Muscle layer of colon (tissue), 2 donors: ENCODE measurements at regions not wholly inside any gene's neighbourhood (a gene's known extent, or its start where the extent isn't known, plus 50 kb on each side); places are given as distances from the start of the nearest gene placed in this dataset.

Experiments
- H3K27ac ChIP-seq: one replicate; pipeline ENCODE4 v1.7.0; 2013; ENCODE audit warnings: low read depth, mild to moderate bottlenecking, low read length, moderate library complexity
- H3K27me3 ChIP-seq, 2 donors: one replicate each; pipeline ENCODE4 v1.7.0; 2013; ENCODE audit warnings: low read length in 2 of 2, mild to moderate bottlenecking in 2 of 2; ENCODE audit not compliant: insufficient read depth in 2 of 2, control insufficient read depth in 1 of 2
- H3K36me3 ChIP-seq: one replicate; pipeline ENCODE4 v1.7.0; 2013; ENCODE audit warnings: mild to moderate bottlenecking, low read length; ENCODE audit not compliant: insufficient read depth
- H3K4me1 ChIP-seq: one replicate; pipeline ENCODE4 v1.7.0; 2013; ENCODE audit warnings: mild to moderate bottlenecking, low read length; ENCODE audit not compliant: insufficient read depth
- H3K4me3 ChIP-seq, 2 donors: one replicate each; pipeline ENCODE4 v1.7.0; 2013; ENCODE audit warnings: low read length in 2 of 2, low read depth in 1 of 2, mild to moderate bottlenecking in 1 of 2, moderate library complexity in 1 of 2
- H3K9ac ChIP-seq: one replicate; pipeline ENCODE4 v1.7.0; 2013; ENCODE audit warnings: low read length
- H3K9me3 ChIP-seq: one replicate; pipeline ENCODE4 v1.7.0; 2013; ENCODE audit warnings: mild to moderate bottlenecking, low read length
- donor health status: abdominal sarcoma.
- donor health status: Adenocarcinoma of cecum.

GRCh38 chr7:54856856-54857255 is 97.8 kb upstream of the SEC61G start:
- Histone ChIP-seq H3K4me1 (no peaks in the 10 kb centered on the region), H3K27ac (no peak overlapping the region), H3K9ac (no peak overlapping the region), H3K4me3 (no peak overlapping the region), H3K36me3 (no peaks in the 10 kb centered on the region), H3K9me3 (no peaks in the 10 kb centered on the region), H3K27me3 (no peaks in the 10 kb centered on the region)

- Histone ChIP-seq H3K4me3 (no peak overlapping the region), H3K36me3 (no peaks in the 10 kb centered on the region), H3K27me3 (no peaks in the 10 kb centered on the region), H3K27ac (no peak overlapping the region), H3K9me3 (no peaks in the 10 kb centered on the region), H3K4me1 (no peaks in the 10 kb centered on the region), H3K9ac (no peak overlapping the region)
These were observed 98.3 kb upstream of the SEC61G start for GRCh38 chr7:54857294-54857693.

GRCh38 chr7:54858008-54858692 is 99.1 kb upstream of the SEC61G start:
- Histone ChIP-seq H3K4me3 (no peak overlapping the region), H3K4me1 (no peaks in the 10 kb centered on the region), H3K27ac (no peak overlapping the region), H3K9me3 (no peaks in the 10 kb centered on the region), H3K36me3 (no peaks in the 10 kb centered on the region), H3K27me3 (no peaks in the 10 kb centered on the region), H3K9ac (no peak overlapping the region)

- Histone ChIP-seq H3K4me1 (no peaks in the 10 kb centered on the region), H3K27ac (no peak overlapping the region), H3K27me3 (no peaks in the 10 kb centered on the region), H3K9ac (no peak overlapping the region), H3K36me3 (no peaks in the 10 kb centered on the region), H3K9me3 (no peaks in the 10 kb centered on the region), H3K4me3 (no peak overlapping the region)
These were observed 100.1 kb upstream of the SEC61G start for GRCh38 chr7:54859066-54859465.

GRCh38 chr7:54859545-54859944 is 100.5 kb upstream of the SEC61G start:
- H3K4me3 ChIP-seq = no peak overlapping the region
- H3K36me3 ChIP-seq = no peaks in the 10 kb centered on the region
- H3K27ac ChIP-seq = no peak overlapping the region
- no peaks in the 10 kb centered on the region for H3K4me1 ChIP-seq
- no peaks in the 10 kb centered on the region for H3K27me3 ChIP-seq
- no peaks in the 10 kb centered on the region for H3K9me3 ChIP-seq
- H3K9ac ChIP-seq = no peak overlapping the region

GRCh38 chr7:54860003-54860775 is 101.2 kb upstream of the SEC61G start:
- H3K27me3 ChIP-seq = no peaks in the 10 kb centered on the region
- no peaks in the 10 kb centered on the region for H3K36me3 ChIP-seq
- no peak overlapping the region for H3K27ac ChIP-seq
- no peaks in the 10 kb centered on the region for H3K4me1 ChIP-seq
- no peak overlapping the region for H3K9ac ChIP-seq
- H3K9me3 ChIP-seq = no peaks in the 10 kb centered on the region
- no peak overlapping the region for H3K4me3 ChIP-seq

- no peaks in the 10 kb centered on the region for H3K9me3 ChIP-seq
- no peak overlapping the region for H3K4me3 ChIP-seq
- no peaks in the 10 kb centered on the region for H3K4me1 ChIP-seq
- H3K27ac ChIP-seq = no peak overlapping the region
- H3K27me3 ChIP-seq = no peaks in the 10 kb centered on the region
- no peak overlapping the region for H3K9ac ChIP-seq
- H3K36me3 ChIP-seq = no peaks in the 10 kb centered on the region
These were observed 101.8 kb upstream of the SEC61G start for GRCh38 chr7:54860843-54861242.

- Histone ChIP-seq H3K36me3 (no peaks in the 10 kb centered on the region), H3K9ac (no peak overlapping the region), H3K4me1 (no peaks in the 10 kb centered on the region), H3K27ac (no peak overlapping the region), H3K27me3 (no peaks in the 10 kb centered on the region), H3K4me3 (no peak overlapping the region), H3K9me3 (no peaks in the 10 kb centered on the region)
These were observed 105.7 kb upstream of the SEC61G start for GRCh38 chr7:54864663-54865062.

GRCh38 chr7:54869523-54869922 is 110.5 kb upstream of the SEC61G start:
- no peak overlapping the region for H3K27ac ChIP-seq
- no peaks in the 10 kb centered on the region for H3K27me3 ChIP-seq
- no peaks in the 10 kb centered on the region for H3K36me3 ChIP-seq
- no peaks in the 10 kb centered on the region for H3K4me1 ChIP-seq
- no peak overlapping the region for H3K4me3 ChIP-seq
- H3K9ac ChIP-seq = no peak overlapping the region
- H3K9me3 ChIP-seq = no peaks in the 10 kb centered on the region

GRCh38 chr7:54874804-54875203 is 115.8 kb upstream of the SEC61G start:
- Histone ChIP-seq H3K9me3 (no peaks in the 10 kb centered on the region), H3K9ac (no peak overlapping the region), H3K27me3 (no peaks in the 10 kb centered on the region), H3K27ac (no peak overlapping the region), H3K4me1 (no peaks in the 10 kb centered on the region), H3K36me3 (no peaks in the 10 kb centered on the region), H3K4me3 (no peak overlapping the region)

- Histone ChIP-seq H3K4me1 (no peaks in the 10 kb centered on the region), H3K4me3 (no peak overlapping the region), H3K27ac (no peak overlapping the region), H3K36me3 (no peaks in the 10 kb centered on the region), H3K9me3 (no peaks in the 10 kb centered on the region), H3K27me3 (no peaks in the 10 kb centered on the region), H3K9ac (no peak overlapping the region)
These were observed 118.7 kb upstream of the SEC61G start for GRCh38 chr7:54877683-54878082.

GRCh38 chr7:54878339-54878738 is 119.3 kb upstream of the SEC61G start:
- Histone ChIP-seq H3K36me3 (no peaks in the 10 kb centered on the region), H3K27ac (no peak overlapping the region), H3K9ac (no peak overlapping the region), H3K4me1 (no peaks in the 10 kb centered on the region), H3K9me3 (no peaks in the 10 kb centered on the region), H3K4me3 (no peak overlapping the region), H3K27me3 (no peaks in the 10 kb centered on the region)
